ENCODE measurements at regions not wholly inside any gene's neighbourhood (a gene's known extent, or its start where the extent isn't known, plus 50 kb on each side); places are given as distances from the start of the nearest gene placed in this dataset.

DNA sequence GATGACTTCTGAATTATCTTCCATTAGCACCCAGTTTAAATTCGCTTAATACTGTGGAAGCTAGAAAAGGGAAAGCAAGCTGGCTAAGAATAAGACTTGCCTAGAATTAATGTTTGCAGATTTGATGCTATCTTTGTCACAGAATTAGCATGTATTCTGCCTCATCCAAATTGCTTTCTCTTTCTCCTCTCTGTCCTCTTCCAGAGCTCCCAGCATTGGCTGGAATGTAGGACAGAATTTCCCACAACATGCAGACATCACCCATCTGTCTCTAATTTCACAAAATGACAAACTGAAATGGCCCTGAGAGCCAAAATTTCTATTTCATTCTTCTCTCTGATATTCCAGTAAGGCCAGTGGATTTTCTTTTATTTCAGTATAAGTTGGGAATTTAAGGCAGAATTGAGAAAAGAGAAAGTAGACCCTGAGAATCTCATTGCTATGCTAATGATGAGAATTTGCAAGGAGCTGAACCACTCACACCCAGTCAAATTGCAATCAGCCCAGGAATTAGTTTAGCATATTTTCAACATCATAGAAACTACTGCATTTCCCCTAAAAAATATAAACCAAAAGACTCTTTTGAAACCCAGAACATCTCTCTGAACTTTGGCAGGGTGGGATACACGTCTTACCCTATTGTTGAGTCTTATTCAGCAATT, 188.8 kb downstream of the RCHY1 start:
- TF ChIP-seq, protein P1, sequence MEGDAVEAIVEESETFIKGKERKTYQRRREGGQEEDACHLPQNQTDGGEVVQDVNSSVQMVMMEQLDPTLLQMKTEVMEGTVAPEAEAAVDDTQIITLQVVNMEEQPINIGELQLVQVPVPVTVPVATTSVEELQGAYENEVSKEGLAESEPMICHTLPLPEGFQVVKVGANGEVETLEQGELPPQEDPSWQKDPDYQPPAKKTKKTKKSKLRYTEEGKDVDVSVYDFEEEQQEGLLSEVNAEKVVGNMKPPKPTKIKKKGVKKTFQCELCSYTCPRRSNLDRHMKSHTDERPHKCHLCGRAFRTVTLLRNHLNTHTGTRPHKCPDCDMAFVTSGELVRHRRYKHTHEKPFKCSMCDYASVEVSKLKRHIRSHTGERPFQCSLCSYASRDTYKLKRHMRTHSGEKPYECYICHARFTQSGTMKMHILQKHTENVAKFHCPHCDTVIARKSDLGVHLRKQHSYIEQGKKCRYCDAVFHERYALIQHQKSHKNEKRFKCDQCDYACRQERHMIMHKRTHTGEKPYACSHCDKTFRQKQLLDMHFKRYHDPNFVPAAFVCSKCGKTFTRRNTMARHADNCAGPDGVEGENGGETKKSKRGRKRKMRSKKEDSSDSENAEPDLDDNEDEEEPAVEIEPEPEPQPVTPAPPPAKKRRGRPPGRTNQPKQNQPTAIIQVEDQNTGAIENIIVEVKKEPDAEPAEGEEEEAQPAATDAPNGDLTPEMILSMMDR (IDR thresholded peaks at IDR 0.05), result no peak
- no peak for TF ChIP-seq ZFX (IDR thresholded peaks at IDR 0.05; ENCODE audit: borderline replicate concordance)
